Anterior cingulate cortex (tissue), 58 donors: ENCODE measurements at regions not wholly inside any gene's neighbourhood (a gene's known extent, or its start where the extent isn't known, plus 50 kb on each side); places are given as distances from the start of the nearest gene placed in this dataset.
A peak's percentile ranks its signal among the peaks of the same experiment; 100 is the strongest.
"Not testable (repeated sequence)": the region's sequence is repeated elsewhere in the genome, so short reads cannot be mapped to it uniquely, and the experiment has no call there.

Experiments used
- DNase-seq, 58 donors: peaks; one replicate each; lab custom pipeline; 2025; lab: John Stamatoyannopoulos, UW

- not testable (repeated sequence) for DNase-seq
These were observed 81.2 kb upstream of the FAM153A start for GRCh38 chr5:177863822-177864446.

- not testable (repeated sequence) for DNase-seq
These were observed 75.0 kb upstream of the FAM153A start for GRCh38 chr5:177857642-177858200.

GRCh38 chr5:177856474-177856873 lies 73.8 kb upstream of the FAM153A start:
- DNase-seq: not testable (repeated sequence)

GRCh38 chr5:177847914-177848313 lies 65.2 kb upstream of the FAM153A start:
- not testable (repeated sequence) for DNase-seq

GRCh38 chr5:177846598-177846997 lies 63.9 kb upstream of the FAM153A start:
- peak in 2 of 58 donors; percentile 3 to 11 for DNase-seq

GRCh38 chr5:177845906-177846305 lies 63.2 kb upstream of the FAM153A start:
- DNase-seq: not testable (repeated sequence)

- not testable (repeated sequence) for DNase-seq
These were observed 53.5 kb upstream of the FAM153A start for GRCh38 chr5:177836191-177836590.
